OCI-LY1 (cell line): ENCODE measurements at regions not wholly inside any gene's neighbourhood (a gene's known extent, or its start where the extent isn't known, plus 50 kb on each side); places are given as distances from the start of the nearest gene placed in this dataset.

Source experiments
- H2AFZ ChIP-seq: fragments of 200-600 bp; sonication (generic), shearing (Covaris generic); 2 replicates; pipeline ENCODE4 v1.6.0; 2014; ENCODE audit warnings: antibody characterized with exemption, mild to moderate bottlenecking, low read length
- H3F3A ChIP-seq: fragments of 200-600 bp; sonication (generic), shearing (Covaris generic); 2 replicates; pipeline ENCODE4 v1.6.0; 2014; ENCODE audit warnings: mild to moderate bottlenecking, antibody characterized with exemption, low read length, moderate library complexity; ENCODE audit not compliant: insufficient read depth
- H3K27ac ChIP-seq: fragments of 200-600 bp; sonication (generic); 2 replicates; pipeline ENCODE4 v1.5.1; 2014; ENCODE audit warnings: low read length, mixed run types, mild to moderate bottlenecking, low read depth; ENCODE audit not compliant: poor library complexity, severe bottlenecking
- H3K27me3 ChIP-seq: fragments of 200-600 bp; sonication (generic); 2 replicates; pipeline ENCODE4 v1.6.0; 2014; ENCODE audit warnings: antibody characterized with exemption, mild to moderate bottlenecking, low read length, moderate library complexity; ENCODE audit not compliant: insufficient read depth
- H3K36me3 ChIP-seq: fragments of 200-600 bp; sonication (generic); 2 replicates; pipeline ENCODE4 v1.6.1; 2014; ENCODE audit warnings: mild to moderate bottlenecking, antibody characterized with exemption, low read length, moderate library complexity, mixed read lengths; ENCODE audit not compliant: insufficient read depth
- H3K4me1 ChIP-seq: fragments of 200-600 bp; sonication (generic); 2 replicates; pipeline ENCODE4 v1.5.1; 2014; ENCODE audit warnings: mild to moderate bottlenecking, low read length, moderate library complexity; ENCODE audit not compliant: insufficient read depth, severe bottlenecking
- H3K4me2 ChIP-seq: fragments of 200-600 bp; sonication (generic), shearing (Covaris generic); 2 replicates; pipeline ENCODE4 v1.6.1; 2014; ENCODE audit warnings: low read length
- H3K4me3 ChIP-seq: fragments of 200-600 bp; sonication (generic); 2 replicates; pipeline ENCODE4 v1.5.1; 2014; ENCODE audit warnings: low read length, low read depth, mild to moderate bottlenecking, mixed read lengths; ENCODE audit not compliant: poor library complexity, severe bottlenecking
- H3K79me2 ChIP-seq: fragments of 200-600 bp; shearing (Covaris generic); 2 replicates; pipeline ENCODE4 v1.6.1; 2016; ENCODE audit warnings: mixed run types, low read length, mixed read lengths; ENCODE audit not compliant: insufficient read depth
- H3K9ac ChIP-seq: fragments of 200-600 bp; sonication (generic), shearing (Covaris generic); 2 replicates; pipeline ENCODE4 v1.6.1; 2014; ENCODE audit warnings: mild to moderate bottlenecking, low read length, mixed read lengths
- H3K9me2 ChIP-seq: fragments of 200-600 bp; sonication (generic), shearing (Covaris generic); 2 replicates; pipeline ENCODE4 v1.6.1; 2014; ENCODE audit warnings: low read depth, mild to moderate bottlenecking, low read length, mixed read lengths
- H3K9me3 ChIP-seq: fragments of 200-600 bp; shearing (Covaris generic); 2 replicates; pipeline ENCODE4 v1.6.1; 2014; ENCODE audit warnings: low read length, mixed read lengths
- H4K20me1 ChIP-seq: fragments of 200-600 bp; sonication (generic), shearing (Covaris generic); 2 replicates; pipeline ENCODE4 v1.6.0; 2016; ENCODE audit warnings: mild to moderate bottlenecking, low read length; ENCODE audit not compliant: insufficient read depth
- EZH2 ChIP-seq: fragments of 200-600 bp; sonication (generic), shearing (Covaris generic); IDR thresholded peaks from 2 replicates; pipeline ENCODE4 v1.8.0; 2017; ENCODE audit warnings: borderline replicate concordance, mixed run types, mild to moderate bottlenecking, antibody characterized with exemption, low read length, moderate library complexity, mixed read lengths
- TF ChIP-seq, protein P1 (sequence below): fragments of 200-600 bp; sonication (generic), shearing (Covaris generic); IDR thresholded peaks from 2 replicates; pipeline ENCODE4 v1.5.1; 2017; ENCODE audit warnings: mild to moderate bottlenecking, antibody characterized with exemption, low read length, moderate library complexity, mixed read lengths

DNA sequence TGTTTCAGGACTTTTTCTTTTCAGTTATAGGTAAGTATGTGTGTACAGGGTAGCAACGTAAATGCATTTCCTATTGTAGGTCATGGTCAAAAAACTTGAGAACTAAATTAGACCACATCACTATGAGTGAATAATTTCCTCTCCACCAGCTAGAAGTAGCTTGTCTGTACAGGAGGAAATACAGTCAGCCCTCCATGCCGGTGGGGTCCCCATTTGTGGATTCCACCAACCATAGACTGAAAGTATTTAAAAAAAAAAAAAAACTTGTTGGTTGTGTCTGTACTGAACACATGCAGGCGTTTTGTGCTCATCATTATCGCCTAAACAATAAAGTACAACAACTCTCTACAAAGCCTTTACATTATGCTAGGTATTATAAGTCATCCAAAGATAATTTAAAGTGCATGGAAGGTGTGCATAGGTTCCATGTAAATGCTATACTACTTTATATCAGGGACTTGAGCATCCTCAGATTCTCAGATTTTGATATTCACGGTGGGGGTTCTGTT lies 94.2 kb upstream of the NDUFV2 start:
- H3F3A ChIP-seq, result no peaks in the 10 kb centered on the region
- H3K79me2 ChIP-seq, result no peaks in the 10 kb centered on the region
- no peaks in the 10 kb centered on the region for H4K20me1 ChIP-seq
- H3K27me3 ChIP-seq, result no peaks in the 10 kb centered on the region
- H3K4me2 ChIP-seq, result no peak overlapping the region
- H3K9me2 ChIP-seq, result no peaks in the 10 kb centered on the region
- H2AFZ ChIP-seq, result no peak overlapping the region
- H3K27ac ChIP-seq, result no peak overlapping the region
- H3K9ac ChIP-seq, result no peak overlapping the region
- no peaks in the 10 kb centered on the region for H3K36me3 ChIP-seq
- H3K4me1 ChIP-seq, result no peaks in the 10 kb centered on the region
- H3K9me3 ChIP-seq, result no peaks in the 10 kb centered on the region
- TF ChIP-seq, protein P1, sequence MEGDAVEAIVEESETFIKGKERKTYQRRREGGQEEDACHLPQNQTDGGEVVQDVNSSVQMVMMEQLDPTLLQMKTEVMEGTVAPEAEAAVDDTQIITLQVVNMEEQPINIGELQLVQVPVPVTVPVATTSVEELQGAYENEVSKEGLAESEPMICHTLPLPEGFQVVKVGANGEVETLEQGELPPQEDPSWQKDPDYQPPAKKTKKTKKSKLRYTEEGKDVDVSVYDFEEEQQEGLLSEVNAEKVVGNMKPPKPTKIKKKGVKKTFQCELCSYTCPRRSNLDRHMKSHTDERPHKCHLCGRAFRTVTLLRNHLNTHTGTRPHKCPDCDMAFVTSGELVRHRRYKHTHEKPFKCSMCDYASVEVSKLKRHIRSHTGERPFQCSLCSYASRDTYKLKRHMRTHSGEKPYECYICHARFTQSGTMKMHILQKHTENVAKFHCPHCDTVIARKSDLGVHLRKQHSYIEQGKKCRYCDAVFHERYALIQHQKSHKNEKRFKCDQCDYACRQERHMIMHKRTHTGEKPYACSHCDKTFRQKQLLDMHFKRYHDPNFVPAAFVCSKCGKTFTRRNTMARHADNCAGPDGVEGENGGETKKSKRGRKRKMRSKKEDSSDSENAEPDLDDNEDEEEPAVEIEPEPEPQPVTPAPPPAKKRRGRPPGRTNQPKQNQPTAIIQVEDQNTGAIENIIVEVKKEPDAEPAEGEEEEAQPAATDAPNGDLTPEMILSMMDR, result no peak
- TF ChIP-seq EZH2, result no peak
- no peak overlapping the region for H3K4me3 ChIP-seq

DNA sequence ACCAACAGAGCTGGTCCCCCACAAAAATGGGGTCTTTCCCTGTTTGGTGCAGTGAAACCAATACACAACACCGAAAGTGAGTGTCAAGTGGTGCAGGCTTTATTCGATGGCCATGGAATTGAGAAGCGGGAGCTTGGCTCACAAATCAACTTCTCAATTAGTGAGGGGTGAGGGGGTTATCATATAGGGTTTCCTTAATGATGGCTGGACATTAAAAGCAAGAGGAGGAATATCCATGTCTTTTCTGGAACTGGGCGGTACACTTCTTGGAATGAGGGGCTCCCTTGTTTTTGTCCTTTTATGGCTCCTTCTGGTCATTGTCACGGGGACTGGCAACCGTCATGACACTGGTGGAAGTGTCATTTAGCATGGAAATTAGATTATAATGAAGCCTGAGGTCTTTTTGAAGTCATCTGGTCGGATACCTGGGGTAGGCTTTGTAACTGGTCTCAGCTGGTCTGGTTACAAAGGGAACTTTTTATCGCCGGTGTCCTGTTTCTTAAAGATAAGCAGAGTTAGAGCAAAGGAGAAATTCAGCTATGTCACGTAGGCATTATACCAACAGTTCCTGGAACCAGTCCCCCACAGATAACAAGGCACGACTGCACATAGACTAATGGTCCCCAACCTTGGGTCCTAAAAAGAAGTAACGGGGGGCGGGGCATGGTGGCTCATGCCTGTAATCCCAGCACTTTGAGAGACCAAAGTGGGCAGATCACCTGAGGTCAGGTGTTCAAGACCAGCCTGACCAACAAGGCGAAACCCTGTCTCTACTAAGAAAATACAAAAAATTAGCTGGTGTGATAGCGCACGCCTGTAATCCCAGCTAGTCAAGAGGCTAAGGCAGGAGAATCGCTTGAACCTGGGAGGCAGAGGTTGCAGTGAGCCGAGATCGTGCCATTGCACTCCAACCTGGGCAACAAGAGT lies 93.5 kb upstream of the NDUFV2 start:
- H3K27ac ChIP-seq, result no peak overlapping the region
- no peaks in the 10 kb centered on the region for H3K4me1 ChIP-seq
- no peaks in the 10 kb centered on the region for H3K9me3 ChIP-seq
- H4K20me1 ChIP-seq, result no peaks in the 10 kb centered on the region
- H3K36me3 ChIP-seq, result no peaks in the 10 kb centered on the region
- H3K9me2 ChIP-seq, result no peaks in the 10 kb centered on the region
- H3K79me2 ChIP-seq, result no peaks in the 10 kb centered on the region
- no peaks in the 10 kb centered on the region for H3F3A ChIP-seq
- H3K27me3 ChIP-seq, result no peaks in the 10 kb centered on the region
- H3K4me2 ChIP-seq, result no peak overlapping the region
- no peak overlapping the region for H3K9ac ChIP-seq
- H2AFZ ChIP-seq, result no peak overlapping the region
- TF ChIP-seq, protein P1, result no peak
- no peak for TF ChIP-seq EZH2
- no peak overlapping the region for H3K4me3 ChIP-seq

DNA sequence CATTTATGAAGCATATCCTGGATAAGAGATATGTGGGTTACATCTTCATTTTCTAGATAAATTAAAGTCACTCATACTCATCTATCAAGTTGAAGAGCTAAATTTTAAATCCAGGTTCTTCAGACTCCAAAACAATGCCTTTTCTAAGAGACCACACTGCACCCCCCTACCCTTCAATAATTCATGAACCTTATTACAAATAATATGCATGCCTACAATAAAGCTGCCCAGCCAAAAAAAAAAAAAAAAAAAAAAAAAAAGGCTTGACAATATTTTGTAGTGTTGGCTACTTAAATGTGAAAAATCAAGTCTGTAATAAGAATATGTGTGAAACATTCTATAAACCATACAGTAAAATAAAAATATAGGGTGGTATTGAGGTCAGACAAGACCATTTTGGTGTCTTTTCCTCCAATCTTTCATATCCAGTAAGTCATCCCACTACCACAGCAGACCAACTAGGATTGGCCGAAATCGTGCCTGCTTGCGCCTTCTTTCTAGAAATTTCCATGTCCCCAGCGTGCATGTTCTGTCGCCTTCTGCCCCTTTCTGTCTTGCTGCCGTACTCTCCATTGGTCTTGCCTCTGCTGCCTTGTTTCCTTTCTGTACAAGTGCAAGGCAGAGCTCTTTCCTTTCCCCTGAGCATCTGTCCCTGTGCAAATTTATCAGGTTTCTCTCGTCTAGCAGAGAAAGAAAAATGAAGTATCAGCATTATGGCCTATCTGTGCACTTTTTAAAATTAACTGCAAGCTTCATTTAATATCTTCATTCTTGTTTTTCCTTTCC lies 92.6 kb upstream of the NDUFV2 start:
- TF ChIP-seq, protein P1, result no peak
- TF ChIP-seq EZH2, result no peak
- H3K36me3 ChIP-seq, result no peaks in the 10 kb centered on the region
- H3K9ac ChIP-seq, result no peak overlapping the region
- H3K27ac ChIP-seq, result no peak overlapping the region
- no peaks in the 10 kb centered on the region for H3K79me2 ChIP-seq
- H3K4me1 ChIP-seq, result no peaks in the 10 kb centered on the region
- no peaks in the 10 kb centered on the region for H3K9me3 ChIP-seq
- no peaks in the 10 kb centered on the region for H3K9me2 ChIP-seq
- H3F3A ChIP-seq, result no peaks in the 10 kb centered on the region
- 0 out of 2 replicates have a peak overlapping the region, but pooled peaks have one; percentile 20 for H2AFZ ChIP-seq
- H3K4me3 ChIP-seq, result no peak overlapping the region
- H4K20me1 ChIP-seq, result no peaks in the 10 kb centered on the region
- no peak overlapping the region for H3K4me2 ChIP-seq
- H3K27me3 ChIP-seq, result no peaks in the 10 kb centered on the region
